DOHH2 (cell line): ENCODE measurements at regions not wholly inside any gene's neighbourhood (a gene's known extent, or its start where the extent isn't known, plus 50 kb on each side); places are given as distances from the start of the nearest gene placed in this dataset.

Experiments used
- H3F3A ChIP-seq: fragments of 200-600 bp; sonication (generic), shearing (Covaris generic); 2 replicates; pipeline ENCODE4 v1.6.0; 2016; ENCODE audit warnings: antibody characterized with exemption, mild to moderate bottlenecking; ENCODE audit not compliant: control insufficient read depth, insufficient read depth
- H3K27ac ChIP-seq: fragments of 200-600 bp; sonication (generic); 2 replicates; pipeline ENCODE4 v1.5.1; 2014; ENCODE audit warnings: low read depth, mild to moderate bottlenecking, low read length, moderate library complexity
- H3K27me3 ChIP-seq: fragments of 200-600 bp; sonication (generic); 2 replicates; pipeline ENCODE4 v1.6.1; 2014; ENCODE audit warnings: mild to moderate bottlenecking, low read length, mixed read lengths; ENCODE audit not compliant: control insufficient read depth
- H3K36me3 ChIP-seq: fragments of 200-600 bp; sonication (generic); 2 replicates; pipeline ENCODE4 v1.6.1; 2014; ENCODE audit warnings: mild to moderate bottlenecking, low read length, moderate library complexity, mixed read lengths; ENCODE audit not compliant: control insufficient read depth
- H3K4me1 ChIP-seq: fragments of 200-600 bp; sonication (generic); 2 replicates; pipeline ENCODE4 v1.6.1; 2014; ENCODE audit warnings: mild to moderate bottlenecking, low read length, mixed read lengths; ENCODE audit not compliant: control insufficient read depth
- H3K4me2 ChIP-seq: fragments of 200-600 bp; sonication (generic); 2 replicates; pipeline ENCODE4 v1.6.0; 2014; ENCODE audit warnings: mild to moderate bottlenecking, low read length, moderate library complexity
- H3K4me3 ChIP-seq: fragments of 200-600 bp; sonication (generic); 2 replicates; pipeline ENCODE4 v1.5.1; 2014; ENCODE audit warnings: mild to moderate bottlenecking, low read length, mixed read lengths
- H3K79me2 ChIP-seq: fragments of 200-600 bp; sonication (generic); 2 replicates; pipeline ENCODE4 v1.6.1; 2014; ENCODE audit warnings: mild to moderate bottlenecking, low read length, mixed read lengths; ENCODE audit not compliant: control insufficient read depth
- H3K9me2 ChIP-seq: fragments of 200-600 bp; sonication (generic); replicated peaks from 2 replicates; pipeline ENCODE4 v1.6.1; 2014; ENCODE audit warnings: mild to moderate bottlenecking, low read length, mixed read lengths; ENCODE audit not compliant: control insufficient read depth
- H3K9me3 ChIP-seq: fragments of 200-600 bp; sonication (generic); 2 replicates; pipeline ENCODE4 v1.6.1; 2014; ENCODE audit warnings: antibody characterized with exemption, low read length, mixed read lengths; ENCODE audit not compliant: control insufficient read depth, insufficient read depth
- H4K20me1 ChIP-seq: fragments of 200-600 bp; sonication (generic); 2 replicates; pipeline ENCODE4 v1.6.0; 2014; ENCODE audit warnings: low read depth, mild to moderate bottlenecking, antibody characterized with exemption, low read length, moderate library complexity; ENCODE audit not compliant: control insufficient read depth, insufficient read depth
- EZH2phosphoT487 ChIP-seq: fragments of 200-600 bp; sonication (generic); IDR thresholded peaks from 2 replicates; pipeline ENCODE4 v1.6.1; 2017; ENCODE audit warnings: borderline replicate concordance, mild to moderate bottlenecking, antibody characterized with exemption, low read length, moderate library complexity, mixed read lengths
- TF ChIP-seq, protein P1 (sequence below): fragments of 200-600 bp; sonication (generic); IDR thresholded peaks from one replicate; pipeline ENCODE4 v1.5.1; 2014; ENCODE audit warnings: antibody characterized with exemption, mild to moderate bottlenecking, low read depth, low read length; ENCODE audit not compliant: poor library complexity, severe bottlenecking

DNA sequence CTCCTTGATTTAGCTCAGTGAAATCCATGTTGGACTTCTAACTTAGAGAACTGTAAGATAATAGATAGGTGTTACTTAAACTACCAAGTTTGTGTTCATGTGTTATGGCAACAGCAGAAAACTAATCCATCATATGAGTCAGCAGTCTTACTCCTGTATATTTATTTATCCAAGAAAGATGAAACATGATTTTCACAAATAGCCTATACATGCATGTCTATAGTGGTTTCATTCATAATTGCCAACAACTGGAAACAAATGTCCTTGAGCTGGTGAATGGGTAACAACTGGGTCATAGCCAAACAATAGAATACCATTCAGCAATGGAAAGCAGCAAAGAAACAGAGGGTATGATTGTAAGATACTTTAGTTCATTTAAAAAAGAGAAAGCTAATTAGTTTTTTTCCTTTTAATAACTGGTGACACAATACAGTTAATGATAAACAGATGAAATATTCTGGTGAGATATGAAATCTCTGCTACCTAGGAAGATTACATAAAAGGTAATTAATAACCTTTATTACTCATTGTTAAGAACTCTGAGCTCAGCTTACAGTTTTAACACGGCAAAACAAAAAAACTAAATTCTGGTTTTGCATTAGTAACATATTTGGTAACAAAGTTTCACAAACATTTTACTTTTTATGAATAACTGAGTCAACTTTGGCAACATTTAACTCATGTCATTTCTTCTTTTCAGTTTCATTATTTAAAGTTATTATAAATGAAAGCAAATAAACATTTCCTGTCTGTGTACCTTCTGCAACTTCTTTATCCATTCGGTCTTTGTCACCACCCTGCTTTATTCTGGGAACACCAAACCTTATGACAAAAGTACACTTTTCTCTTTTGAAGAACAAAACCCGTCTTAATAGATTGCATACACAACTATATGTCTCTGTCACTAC, 181.3 kb downstream of the LIG4 start:
- no peak overlapping the region for H3K27ac ChIP-seq
- no peaks in the 10 kb centered on the region for H3K79me2 ChIP-seq
- no peaks in the 10 kb centered on the region for H3K36me3 ChIP-seq
- no peak overlapping the region for H3K4me3 ChIP-seq
- H3K9me2 ChIP-seq = no peaks in the 10 kb centered on the region
- no peaks in the 10 kb centered on the region for H3K27me3 ChIP-seq
- H3K4me2 ChIP-seq = no peak overlapping the region
- no peaks in the 10 kb centered on the region for H3F3A ChIP-seq
- H3K4me1 ChIP-seq = no peaks in the 10 kb centered on the region
- H4K20me1 ChIP-seq = no peaks in the 10 kb centered on the region
- no peak for TF ChIP-seq EZH2phosphoT487
- TF ChIP-seq, protein P1, sequence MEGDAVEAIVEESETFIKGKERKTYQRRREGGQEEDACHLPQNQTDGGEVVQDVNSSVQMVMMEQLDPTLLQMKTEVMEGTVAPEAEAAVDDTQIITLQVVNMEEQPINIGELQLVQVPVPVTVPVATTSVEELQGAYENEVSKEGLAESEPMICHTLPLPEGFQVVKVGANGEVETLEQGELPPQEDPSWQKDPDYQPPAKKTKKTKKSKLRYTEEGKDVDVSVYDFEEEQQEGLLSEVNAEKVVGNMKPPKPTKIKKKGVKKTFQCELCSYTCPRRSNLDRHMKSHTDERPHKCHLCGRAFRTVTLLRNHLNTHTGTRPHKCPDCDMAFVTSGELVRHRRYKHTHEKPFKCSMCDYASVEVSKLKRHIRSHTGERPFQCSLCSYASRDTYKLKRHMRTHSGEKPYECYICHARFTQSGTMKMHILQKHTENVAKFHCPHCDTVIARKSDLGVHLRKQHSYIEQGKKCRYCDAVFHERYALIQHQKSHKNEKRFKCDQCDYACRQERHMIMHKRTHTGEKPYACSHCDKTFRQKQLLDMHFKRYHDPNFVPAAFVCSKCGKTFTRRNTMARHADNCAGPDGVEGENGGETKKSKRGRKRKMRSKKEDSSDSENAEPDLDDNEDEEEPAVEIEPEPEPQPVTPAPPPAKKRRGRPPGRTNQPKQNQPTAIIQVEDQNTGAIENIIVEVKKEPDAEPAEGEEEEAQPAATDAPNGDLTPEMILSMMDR = no peak
- no peaks in the 10 kb centered on the region for H3K9me3 ChIP-seq

DNA sequence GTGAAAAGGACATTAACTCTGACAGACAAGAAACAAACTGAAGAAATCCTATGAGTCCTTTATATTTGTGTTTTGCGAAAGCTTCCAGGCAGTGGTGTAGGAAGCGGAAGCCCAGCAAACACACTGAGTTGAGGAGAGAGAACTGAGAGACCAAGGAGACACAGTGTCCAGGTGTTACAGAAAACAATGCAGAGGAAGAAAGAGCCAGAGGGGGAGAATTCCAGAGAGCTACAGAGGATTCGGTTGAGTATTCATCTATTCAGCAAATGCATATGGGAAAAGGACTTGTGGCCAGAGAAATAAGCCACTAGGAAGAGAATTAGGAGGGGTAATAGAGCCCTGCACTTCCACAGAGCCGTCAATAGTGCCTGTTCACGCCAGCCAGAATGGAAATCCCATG, 183.5 kb downstream of the LIG4 start:
- Histone ChIP-seq H3K4me3 (no peak overlapping the region), H4K20me1 (no peaks in the 10 kb centered on the region), H3K36me3 (no peaks in the 10 kb centered on the region), H3F3A (no peaks in the 10 kb centered on the region), H3K9me2 (no peaks in the 10 kb centered on the region), H3K27ac (no peak overlapping the region), H3K9me3 (no peaks in the 10 kb centered on the region), H3K27me3 (no peaks in the 10 kb centered on the region), H3K79me2 (no peaks in the 10 kb centered on the region), H3K4me1 (no peaks in the 10 kb centered on the region), H3K4me2 (no peak overlapping the region)
- TF ChIP-seq, protein P1 = no peak
- no peak for TF ChIP-seq EZH2phosphoT487

DNA sequence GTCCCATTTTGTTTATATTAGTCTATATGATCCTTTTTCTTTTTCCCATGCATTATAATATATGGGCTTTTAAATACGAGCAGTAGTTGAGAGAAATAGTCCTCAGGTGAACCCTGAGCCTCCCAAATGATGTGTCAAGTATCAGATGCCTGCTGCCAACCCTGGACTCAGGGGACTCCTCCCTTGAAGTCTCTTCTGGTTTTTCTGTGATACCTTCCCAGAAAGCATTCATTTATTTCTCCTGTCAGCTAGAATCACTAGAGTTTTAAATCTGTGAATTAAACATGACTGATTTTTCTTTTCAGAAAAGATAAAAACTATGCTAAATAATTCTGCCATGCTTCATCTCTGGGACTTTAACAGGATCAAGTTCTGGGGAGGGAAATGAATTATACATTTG, 184.6 kb downstream of the LIG4 start:
- H3K9me2 ChIP-seq = no peaks in the 10 kb centered on the region
- H3K4me1 ChIP-seq = no peaks in the 10 kb centered on the region
- H3K27ac ChIP-seq = no peak overlapping the region
- H3K36me3 ChIP-seq = no peaks in the 10 kb centered on the region
- TF ChIP-seq, protein P1 = no peak
- no peak for TF ChIP-seq EZH2phosphoT487
- no peaks in the 10 kb centered on the region for H3K79me2 ChIP-seq
- no peaks in the 10 kb centered on the region for H3F3A ChIP-seq
- no peak overlapping the region for H3K4me3 ChIP-seq
- H3K9me3 ChIP-seq = no peaks in the 10 kb centered on the region
- no peaks in the 10 kb centered on the region for H4K20me1 ChIP-seq
- H3K4me2 ChIP-seq = no peak overlapping the region
- H3K27me3 ChIP-seq = no peaks in the 10 kb centered on the region
